HG03520 (cell line): ENCODE measurements at regions not wholly inside any gene's neighbourhood (a gene's known extent, or its start where the extent isn't known, plus 50 kb on each side); places are given as distances from the start of the nearest gene placed in this dataset.

Experiments used
- ATAC-seq: cut with Tn5 transposase; IDR thresholded peaks from one replicate; pipeline ENCODE4 v1.9.1; 2021; ENCODE audit warnings: mild to moderate bottlenecking, moderate library complexity; ENCODE audit not compliant: unreplicated experiment

DNA sequence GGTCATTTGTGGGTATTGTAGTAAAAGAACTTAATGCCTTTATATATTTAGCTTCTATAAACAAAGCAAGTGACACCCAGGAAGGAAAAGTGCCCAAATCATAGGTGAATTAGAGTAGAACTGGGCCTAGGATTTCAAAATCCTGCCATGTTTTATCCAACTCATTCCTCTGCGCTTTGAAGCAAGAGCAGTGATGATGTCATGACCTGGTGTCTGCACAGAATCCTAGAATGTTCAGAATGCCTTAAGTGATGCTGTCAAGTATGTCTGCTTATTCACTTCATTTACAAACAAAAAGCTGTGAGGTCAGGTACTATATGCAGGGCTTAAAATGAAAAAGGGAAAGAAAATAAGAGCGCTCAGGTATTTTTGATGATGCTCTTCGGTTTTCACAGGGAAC, 737.2 kb upstream of the ANKRD30A start:
- no peak for ATAC-seq

DNA sequence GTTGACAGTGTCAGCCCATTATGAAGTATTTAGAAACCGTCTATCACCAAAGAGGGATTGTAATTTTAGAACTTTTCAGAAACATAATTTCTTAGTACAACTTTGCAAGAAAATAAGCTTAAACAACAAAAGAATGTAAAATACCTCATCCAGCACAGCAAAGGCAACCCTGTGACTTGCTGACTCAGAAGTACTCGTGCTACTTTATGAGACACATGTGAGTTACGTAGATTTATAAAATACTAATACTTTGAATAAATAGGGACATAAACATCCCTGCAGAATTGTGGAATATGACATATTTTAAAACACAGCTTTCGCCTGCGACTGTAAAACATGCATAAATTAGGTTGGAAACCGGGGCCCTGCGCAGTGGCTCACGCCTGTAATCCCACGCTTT, 739.7 kb upstream of the ANKRD30A start:
- ATAC-seq = no peak

DNA sequence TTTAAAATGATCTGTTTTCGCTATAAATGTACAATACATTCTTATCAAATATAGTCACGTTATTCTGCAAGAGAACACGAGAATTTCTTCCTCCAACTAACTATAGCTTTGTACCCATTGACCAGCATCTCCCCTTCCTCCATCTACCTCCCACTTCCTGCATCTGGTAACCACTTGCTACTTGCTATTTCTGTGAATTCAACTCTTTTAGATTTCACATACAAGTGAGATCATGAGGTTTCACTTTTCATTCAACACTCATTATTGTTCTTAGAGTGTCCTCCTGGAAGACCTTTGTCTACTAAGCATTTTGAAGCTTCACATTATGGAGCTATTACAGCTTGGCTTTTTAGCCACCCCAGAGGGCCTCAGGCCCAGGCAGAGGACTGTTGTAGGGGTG, 741.3 kb upstream of the FZD8 start:
- no peak for ATAC-seq

DNA sequence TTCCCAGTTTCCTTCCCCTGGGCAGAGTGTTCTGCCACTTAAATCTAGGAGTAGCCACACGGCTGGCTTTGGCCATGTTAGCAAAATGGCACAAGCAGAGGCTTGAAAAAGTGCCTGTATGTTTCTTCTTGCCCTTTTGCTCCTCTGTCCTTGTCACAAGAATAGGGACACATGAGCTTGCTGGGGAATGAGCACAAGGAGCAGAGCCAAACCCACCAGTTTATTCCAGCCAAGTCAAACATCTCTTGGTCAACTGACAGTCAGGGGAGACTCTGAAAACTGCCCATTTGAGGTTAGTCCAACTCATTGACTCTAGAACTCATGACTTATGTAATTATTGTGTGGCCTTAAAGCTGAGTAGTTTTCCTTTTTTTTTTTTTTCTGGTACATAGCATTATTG, 739.7 kb upstream of the FZD8 start:
- no peak for ATAC-seq

DNA sequence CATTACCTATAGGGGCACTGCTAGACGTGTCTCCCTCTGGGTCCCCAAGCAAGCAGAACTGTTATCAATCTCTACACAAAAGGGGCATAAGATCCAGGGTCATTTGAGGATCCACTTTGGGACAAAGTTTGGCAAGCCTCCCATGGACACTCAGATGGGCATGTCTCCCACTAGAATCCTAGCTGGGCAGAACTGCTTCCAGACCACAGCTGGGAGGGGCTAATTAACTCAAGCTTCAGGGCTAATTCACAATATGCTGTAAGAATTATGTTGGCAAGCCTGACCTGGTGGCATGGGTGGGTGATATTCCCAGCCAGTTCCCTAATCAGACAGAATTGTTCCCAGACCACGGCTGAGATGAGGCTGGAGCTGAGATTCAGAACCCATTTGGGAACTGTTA, 738.4 kb upstream of the FZD8 start:
- ATAC-seq = no peak

DNA sequence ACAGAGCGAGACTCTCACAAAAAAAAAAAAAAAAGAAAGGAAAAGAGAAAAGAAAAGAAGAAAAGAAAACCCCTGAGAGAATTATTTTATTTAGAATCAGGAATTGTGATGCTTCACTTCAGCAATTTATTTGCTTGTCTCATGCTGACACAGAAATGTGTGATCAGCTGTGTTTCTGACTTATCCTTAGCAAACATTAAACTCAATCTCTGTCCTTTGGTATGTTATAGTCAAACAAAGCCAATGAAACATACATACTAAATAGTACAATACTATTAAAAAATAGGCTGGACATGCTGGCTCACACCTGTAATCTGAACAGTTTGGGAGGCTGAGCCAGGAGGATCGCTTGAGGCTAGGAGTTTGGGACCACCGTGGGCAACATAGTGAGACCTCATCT, 733.0 kb upstream of the FZD8 start:
- ATAC-seq = no peak

DNA sequence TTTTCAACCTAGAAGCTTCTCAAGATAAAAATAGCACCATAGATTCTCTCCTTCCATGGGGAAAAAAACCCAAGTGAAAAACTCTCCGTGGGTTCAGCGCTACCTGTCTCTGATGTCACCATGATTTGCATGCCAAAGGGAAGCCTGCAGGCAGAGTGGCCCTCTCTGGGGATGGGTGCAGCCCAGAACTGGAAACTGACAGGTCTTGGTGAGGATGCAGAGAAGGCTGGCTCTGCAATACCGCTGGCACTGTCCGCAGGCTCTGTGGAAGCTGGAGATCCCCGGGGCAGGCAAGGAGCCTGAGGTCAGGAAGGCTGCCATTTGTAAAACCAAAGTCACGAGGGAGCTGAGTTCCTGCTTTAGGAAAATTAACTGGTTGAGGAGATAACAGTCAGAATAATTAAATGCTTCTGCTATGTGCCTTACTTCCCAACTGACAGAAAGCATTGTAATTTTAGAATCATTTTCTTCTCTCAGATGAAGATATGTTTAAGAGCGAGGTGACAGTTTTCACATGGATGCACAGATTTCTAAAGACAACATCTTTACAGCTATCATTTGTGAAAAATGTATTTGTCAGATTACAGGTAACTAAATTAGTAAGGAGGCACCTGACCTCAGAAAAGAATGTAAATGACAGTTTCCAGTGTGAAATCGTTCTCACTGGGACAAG, 731.5 kb upstream of the FZD8 start:
- ATAC-seq = no peak

DNA sequence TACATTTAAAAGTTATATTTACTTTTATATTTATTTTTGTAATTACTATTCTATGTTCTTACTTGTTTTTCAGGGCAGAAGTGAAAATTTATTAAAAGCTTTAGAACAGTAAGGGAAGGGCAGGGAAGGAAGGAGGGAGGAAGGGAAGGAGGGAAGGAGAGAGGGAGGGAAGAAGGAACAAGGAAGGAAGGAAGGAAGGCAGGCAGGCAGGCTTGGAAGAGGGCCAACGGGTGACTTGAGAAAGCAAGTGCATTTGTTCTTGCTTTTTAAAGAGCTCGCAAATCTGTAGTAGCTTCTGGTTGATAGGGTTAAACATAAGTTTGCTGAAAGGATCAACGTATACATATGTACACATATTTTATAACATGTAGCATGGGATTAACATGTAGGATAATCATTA, 725.3 kb upstream of the FZD8 start:
- no peak for ATAC-seq

DNA sequence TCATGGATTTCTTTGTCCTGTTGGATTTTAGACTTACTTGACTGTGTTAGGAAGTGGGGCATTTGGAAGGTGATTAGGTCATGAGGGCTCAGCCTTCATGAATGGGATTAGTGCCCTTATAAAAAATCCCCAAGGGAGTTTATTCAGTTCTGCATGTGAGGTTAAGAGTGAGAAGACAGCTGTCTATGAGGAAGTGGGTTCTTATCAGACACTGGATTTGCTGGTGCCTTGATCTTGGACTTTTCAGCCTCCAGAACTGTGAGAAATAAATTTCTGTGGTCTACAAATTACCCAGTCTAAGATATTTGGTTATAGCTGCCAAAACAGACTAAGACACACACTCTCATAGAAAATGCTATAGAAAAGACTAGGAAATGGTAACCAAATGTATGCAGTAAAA, 724.7 kb upstream of the FZD8 start:
- no peak for ATAC-seq

DNA sequence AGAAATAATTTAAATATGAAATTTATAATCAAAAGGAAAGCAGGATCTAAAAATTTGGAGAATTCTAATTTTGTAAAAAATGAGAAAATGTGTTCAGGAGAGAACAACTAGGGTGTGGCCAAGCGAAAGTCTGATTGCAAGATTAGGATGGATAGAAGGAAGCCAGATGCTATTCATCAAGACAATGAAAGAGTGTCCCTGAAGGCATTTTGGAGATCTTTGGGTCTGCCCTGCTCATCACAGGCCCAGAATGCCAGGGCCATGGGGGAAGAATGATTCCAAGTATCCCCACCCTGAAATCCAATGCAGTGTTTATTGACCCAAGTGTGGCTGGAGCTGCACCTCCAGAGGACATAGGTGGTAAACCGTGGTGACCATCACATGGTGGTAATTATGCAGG, 724.0 kb upstream of the FZD8 start:
- no peak for ATAC-seq

DNA sequence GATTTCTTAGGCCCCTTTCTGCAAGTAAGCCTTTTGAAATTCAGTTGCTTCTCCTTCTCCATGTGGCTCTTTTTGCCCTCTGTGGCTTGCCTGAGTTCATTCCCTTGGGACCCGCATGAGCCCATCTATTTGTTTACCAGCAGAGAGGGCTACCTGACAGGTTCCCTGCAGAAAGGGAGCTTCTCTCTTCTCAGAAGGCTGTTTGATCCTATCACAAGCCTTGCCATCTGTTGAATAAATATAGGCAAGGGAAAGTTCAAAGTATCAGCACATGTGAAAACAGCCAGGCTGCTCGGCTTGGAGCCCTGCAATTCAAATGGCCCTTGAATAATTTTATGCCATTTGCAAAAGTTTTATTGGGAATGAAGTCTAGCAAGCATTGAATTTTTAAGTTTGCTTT, 720.2 kb upstream of the FZD8 start:
- ATAC-seq = no peak

DNA sequence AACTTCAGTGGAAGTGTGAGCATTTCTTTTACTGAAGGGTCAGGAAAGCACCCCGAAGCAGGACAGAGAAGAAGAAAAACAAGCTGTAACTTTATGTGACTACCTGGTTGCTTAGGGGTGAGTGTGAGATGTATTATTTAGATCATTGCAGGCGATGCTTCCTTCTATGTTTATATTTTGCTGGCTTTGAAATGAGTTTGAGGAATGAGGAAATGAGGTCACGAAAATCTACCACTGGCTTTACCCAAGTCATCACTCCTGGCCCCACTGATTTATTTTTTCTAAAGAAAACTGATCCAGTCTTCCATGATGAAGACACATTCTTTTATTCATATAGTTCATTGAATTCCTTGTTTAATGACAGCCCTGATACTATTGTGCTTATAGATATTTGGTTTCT, 716.6 kb upstream of the FZD8 start:
- ATAC-seq = no peak

DNA sequence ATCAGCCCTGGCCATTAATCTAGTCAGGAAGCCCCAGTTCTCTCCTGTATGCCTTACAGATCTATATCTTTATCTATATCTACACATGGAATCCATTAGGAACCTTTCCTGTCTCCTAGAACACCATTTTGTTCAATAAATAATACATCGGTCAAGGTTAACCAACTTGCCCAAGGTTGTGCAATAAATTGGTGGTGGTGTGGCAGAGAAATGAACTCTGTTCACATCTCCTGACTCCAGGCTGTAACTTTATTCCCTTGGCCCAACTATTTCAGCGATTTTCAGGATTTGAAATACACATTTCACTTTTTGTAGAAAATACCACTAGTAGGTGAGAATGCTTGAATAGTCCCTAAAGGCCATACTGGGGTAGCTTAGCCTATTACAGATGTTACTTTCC, 712.5 kb upstream of the FZD8 start:
- no peak for ATAC-seq

DNA sequence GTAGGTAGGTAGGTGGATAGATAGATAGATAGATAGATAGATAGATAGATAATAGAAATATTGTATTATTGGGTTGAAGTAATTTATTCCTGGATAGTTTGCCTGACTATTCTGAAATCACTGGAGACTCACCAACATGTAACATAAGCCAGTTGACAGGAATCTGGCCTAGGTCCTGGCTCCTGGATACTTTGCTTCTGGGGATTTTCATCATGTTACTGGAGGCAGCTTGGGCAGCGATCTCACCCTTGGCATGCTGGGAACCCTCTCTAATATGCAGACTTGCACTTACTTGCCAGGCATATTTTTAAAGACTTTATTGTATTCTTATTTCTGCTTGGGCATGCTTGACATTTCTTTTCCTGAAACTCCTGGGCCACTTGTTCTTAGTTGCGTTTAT, 709.1 kb upstream of the FZD8 start:
- no peak for ATAC-seq

DNA sequence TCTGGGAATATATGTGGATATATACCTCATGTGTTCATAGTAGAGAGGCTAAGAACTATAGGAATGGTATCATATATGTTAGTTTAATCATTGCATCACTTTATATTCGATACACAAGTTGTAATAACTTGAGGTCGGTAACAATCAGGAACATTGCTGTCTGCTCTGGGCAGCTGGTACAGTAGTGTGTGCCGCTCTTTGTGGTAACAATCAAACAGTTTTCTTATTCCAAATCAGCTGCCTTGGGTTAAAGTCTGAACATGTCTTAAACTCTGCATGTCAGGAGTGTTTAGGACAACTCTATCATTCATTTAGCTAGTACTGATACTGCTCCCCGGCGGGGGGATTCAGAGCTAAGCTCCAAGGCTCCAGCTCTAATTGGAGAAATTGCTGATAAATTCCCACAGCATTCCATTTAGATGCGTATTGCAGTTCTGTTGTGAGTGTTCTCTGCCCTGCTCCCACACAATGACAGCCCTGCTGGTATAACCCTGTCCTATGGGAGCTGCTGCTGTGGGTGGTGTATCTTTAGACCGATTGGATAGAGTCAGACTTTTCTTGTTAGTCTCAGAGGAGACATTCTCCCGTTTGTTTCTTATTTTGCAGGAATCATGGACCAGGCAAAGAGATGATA, 707.5 kb upstream of the FZD8 start:
- ATAC-seq = no peak

DNA sequence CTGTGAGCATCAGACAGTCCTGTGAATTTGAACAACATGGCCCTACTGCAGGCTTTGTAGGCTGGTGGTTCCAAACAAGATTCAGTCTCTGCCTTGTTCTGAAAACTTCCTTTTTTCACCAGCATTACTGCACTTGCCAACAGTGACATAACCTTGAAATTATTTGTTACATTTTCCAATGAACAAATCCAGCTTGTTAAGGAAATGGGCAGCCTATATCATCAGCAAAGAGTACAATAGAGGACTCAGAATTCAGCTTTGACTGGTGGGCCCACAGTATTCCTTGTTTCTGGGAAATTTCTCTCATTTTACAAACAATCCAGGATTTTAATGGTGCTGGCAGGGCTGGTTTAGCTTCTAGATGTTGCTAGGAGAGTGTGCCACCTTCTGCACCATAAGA, 703.7 kb upstream of the FZD8 start:
- no peak for ATAC-seq

DNA sequence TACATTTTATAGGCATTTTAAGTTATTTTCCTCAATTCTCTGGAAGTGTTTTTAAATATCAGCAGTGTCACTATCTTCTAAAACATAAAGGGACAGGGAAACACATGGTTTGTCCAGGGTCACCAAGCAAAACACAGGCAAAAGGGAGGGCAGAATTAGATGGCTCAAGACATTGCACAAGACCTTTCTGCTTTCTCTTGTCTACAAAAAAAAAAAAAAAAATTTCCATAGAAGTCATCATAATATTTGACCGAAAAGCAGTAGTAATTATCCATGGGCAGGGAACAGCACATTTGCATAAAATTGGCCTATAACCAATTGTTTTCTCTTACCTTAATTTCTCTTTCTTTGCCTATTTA, 703.1 kb upstream of the FZD8 start:
- ATAC-seq = no peak

DNA sequence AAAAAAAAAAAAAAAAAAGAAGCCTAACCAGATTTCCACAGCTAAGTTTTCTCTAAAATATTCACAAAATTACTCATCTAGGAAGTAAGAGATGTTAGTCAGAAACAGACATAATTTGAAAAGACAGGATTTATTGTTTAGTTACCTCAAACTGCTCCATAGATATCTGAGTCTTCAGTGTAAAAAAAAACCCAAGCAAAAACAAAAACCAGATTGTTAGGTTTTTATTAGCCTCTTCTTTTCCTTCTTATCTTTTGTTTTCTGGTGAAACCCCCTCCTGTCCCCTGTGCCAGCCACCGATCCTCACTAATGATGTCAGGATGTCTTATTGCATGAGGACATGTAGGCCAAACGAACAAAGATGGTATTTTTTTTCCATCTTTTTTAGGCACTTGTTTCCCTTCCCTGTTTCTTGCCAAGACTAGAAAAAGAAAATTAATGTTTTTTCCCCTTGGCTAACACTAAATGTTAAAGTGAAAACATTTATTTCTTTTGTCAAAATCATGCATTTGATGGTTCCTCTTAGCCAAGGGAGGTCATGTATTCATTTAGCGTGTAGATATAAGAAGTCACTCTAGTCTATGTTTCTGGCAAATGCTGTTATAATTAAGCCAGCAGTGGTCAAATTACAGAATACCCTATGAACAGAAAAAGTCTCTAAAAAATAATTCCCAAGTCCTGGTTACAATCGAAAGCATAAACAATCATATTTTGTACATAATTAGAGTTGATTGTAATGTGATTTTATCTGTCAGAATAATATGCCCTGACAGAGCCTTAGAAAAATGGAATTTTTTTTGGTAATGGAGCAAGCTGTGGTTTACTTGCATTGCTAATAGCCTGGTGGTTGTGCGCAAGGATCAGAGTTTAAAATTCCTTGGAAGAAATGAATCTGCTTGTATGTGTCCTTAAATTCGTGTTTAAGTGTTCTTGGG, 702.4 kb upstream of the FZD8 start:
- ATAC-seq = no peak

DNA sequence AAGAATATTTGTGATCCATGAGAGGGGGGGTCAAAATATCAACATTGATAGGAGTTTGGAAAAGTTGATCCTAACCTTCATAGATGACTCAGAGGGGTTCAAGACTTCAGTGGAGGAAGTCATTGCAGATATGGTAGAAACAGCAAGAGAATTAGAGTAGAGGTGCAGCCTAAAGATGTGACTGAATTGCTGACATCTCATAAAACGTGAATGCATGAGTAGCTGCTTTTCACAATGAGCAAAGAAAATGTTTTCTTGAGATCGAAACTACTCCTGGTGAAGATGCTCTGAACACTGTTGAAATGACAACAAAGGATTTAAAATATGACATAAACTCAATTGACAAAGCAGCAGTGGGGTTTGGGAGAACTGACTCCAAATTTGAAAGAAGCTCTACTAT, 700.7 kb upstream of the FZD8 start:
- ATAC-seq = no peak

DNA sequence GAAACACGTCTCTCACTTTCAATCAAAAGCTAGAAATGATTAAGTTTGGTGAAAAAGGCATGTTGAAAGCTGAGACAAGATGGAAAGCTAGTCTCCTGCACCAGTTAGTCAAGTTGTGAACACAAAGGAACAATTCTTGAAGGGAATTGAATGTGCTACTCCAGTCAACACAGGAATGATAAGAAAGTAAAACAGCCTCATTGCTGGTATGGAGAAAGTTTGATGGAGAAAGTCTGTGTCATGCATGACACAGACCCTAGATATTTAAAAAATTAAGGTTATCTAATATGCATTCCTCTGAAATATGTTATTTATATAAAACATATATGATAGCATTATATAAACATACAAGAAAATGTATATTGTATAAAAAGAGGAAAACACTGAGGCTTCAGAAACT, 699.4 kb upstream of the FZD8 start:
- no peak for ATAC-seq

DNA sequence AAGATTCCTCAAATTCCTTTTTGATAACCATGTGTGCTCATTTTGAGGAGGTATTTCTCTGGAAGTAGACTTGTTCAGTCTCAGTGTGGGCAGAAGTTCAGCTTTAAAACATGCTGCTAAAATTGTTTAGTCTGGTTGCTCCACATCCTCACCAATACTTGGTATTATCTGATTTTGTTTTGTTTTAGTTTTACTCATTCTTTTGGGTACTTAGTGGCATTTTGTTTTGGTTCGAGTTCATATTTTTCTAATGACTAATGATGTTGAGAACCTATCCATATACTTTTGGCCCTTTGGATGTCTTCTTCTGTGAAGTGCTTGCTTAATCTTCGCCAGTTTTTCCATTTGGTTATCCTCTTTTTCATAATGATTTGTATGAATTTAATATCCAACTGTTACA, 694.2 kb upstream of the FZD8 start:
- ATAC-seq = no peak

DNA sequence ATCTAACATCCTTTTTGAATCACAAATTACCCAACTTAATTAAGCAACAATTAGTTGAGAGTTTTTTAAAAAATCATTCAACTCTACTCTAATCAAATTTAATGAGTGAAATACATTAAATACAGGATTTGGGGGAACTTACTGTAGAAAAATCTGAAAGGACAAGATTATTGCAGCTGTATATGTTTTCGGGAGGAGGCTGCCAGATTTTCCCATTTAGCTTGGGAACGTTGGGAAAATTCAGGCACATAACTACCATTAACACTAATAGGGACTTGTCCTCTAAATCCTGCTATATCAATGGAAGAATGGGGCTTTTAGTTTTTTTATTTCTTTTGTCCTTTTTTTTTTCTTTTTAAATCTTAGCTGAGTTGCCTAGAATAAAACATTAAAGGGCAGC, 691.4 kb upstream of the FZD8 start:
- ATAC-seq = no peak
